ENCODE measurements at regions not wholly inside any gene's neighbourhood (a gene's known extent, or its start where the extent isn't known, plus 50 kb on each side); places are given as distances from the start of the nearest gene placed in this dataset.

DNA sequence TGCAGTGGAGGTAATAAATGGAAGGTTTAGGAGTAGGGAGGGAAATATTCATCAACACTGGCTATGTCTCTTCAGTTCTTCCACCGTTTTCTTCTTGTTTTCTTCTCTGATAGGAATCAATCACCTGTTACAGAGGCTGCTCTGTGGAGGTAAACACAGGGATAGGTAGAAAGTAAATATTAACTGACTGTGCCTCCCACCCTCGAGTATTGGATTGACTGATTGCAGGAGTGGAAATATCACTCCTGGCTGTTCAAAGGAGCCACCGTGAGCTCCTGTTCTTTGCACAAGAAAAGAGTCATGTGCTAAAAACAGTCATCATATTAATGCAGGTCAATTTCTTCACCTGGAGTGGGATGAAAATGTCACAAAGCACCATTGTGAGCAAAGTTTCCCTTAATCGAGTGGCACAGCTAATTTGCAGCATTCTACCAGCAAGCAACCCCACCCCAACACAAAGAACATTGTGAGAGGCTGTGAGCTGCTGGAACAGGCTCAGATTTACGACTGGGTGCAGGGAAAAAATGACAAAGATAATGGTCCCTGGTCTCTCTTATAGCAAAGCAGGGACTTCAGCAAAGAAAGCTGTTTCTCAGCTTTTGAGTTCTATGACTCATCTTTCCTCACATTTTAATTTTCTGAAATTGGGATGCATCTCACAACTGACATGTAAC is 113.7 kb upstream of the TSPAN5 start:
- no peak for DNase-seq
- Histone ChIP-seq H3K36me3 (ENCODE audit: control insufficient read depth, insufficient read depth, low read length) (no peaks in the 10 kb centered on the region), H3K27me3 (ENCODE audit: control insufficient read depth, insufficient read depth, low read length) (no peaks in the 10 kb centered on the region), H3K4me1 (ENCODE audit: control insufficient read depth, insufficient read depth, low read length) (no peaks in the 10 kb centered on the region), H3K27ac (ENCODE audit: low read length) (no peak overlapping the region), H3K9me3 (replicated peaks; ENCODE audit: control insufficient read depth, low read depth, low read length) (peaks cover 4% of the 10 kb centered on the region), H3K4me3 (ENCODE audit: low read length) (no peak overlapping the region)
- WGBS (ENCODE audit: insufficient coverage): 67% methylated on average over 2 of the region's 5 CpGs

DNA sequence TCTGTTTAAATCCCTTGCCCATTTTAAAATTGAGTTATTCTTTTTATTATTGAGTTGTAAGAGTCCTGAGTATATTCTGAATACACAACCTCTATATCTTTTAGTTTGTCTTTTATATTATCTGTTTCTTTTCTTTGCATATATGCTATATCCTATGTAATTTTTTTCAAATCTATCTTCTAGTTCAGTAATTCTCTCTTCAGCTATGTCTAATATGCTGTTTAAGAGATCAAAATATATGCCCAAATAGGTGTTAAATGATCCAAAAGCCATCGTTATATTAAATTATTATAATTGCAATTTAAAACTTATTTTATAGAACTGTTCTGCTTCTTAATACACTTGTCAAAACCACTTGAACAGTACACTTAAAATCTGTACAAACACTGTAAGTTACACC is 107.4 kb upstream of the TSPAN5 start:
- H3K4me1 ChIP-seq (ENCODE audit: control insufficient read depth, insufficient read depth, low read length): no peaks in the 10 kb centered on the region
- H3K9me3 ChIP-seq (replicated peaks; ENCODE audit: control insufficient read depth, low read depth, low read length): peaks cover 6% of the 10 kb centered on the region
- no peak overlapping the region for H3K4me3 ChIP-seq (ENCODE audit: low read length)
- no CpG with 5 or more reads among the region's 1 CpG for WGBS (ENCODE audit: insufficient coverage)
- H3K27me3 ChIP-seq (ENCODE audit: control insufficient read depth, insufficient read depth, low read length): no peaks in the 10 kb centered on the region
- DNase-seq: no peak
- H3K36me3 ChIP-seq (ENCODE audit: control insufficient read depth, insufficient read depth, low read length): no peaks in the 10 kb centered on the region
- no peak overlapping the region for H3K27ac ChIP-seq (ENCODE audit: low read length)

DNA sequence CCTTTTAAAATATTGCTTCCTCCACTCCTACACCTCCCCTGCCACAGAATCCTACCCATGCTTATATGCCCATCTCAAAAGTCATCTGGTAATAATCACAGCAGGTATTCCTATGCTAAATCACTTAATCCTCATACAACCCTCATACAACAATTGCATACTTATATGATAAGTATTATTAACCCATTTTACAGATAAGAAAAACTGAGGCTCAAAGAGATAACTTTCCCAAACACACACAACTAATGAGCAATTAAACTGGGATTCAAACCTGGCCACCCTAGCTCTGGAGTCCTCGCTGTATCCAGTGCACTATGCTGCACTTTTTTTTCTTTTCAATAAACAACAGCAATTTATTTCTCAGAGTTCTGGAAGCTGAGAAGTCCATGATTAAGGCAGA is 99.8 kb upstream of the TSPAN5 start:
- H3K36me3 ChIP-seq (ENCODE audit: control insufficient read depth, insufficient read depth, low read length): no peaks in the 10 kb centered on the region
- H3K4me3 ChIP-seq (ENCODE audit: low read length): no peak overlapping the region
- H3K27ac ChIP-seq (ENCODE audit: low read length): no peak overlapping the region
- no CpG with 5 or more reads among the region's 1 CpG for WGBS (ENCODE audit: insufficient coverage)
- no peak for DNase-seq
- H3K9me3 ChIP-seq (replicated peaks; ENCODE audit: control insufficient read depth, low read depth, low read length): no peaks in the 10 kb centered on the region
- no peaks in the 10 kb centered on the region for H3K27me3 ChIP-seq (ENCODE audit: control insufficient read depth, insufficient read depth, low read length)
- no peaks in the 10 kb centered on the region for H3K4me1 ChIP-seq (ENCODE audit: control insufficient read depth, insufficient read depth, low read length)

DNA sequence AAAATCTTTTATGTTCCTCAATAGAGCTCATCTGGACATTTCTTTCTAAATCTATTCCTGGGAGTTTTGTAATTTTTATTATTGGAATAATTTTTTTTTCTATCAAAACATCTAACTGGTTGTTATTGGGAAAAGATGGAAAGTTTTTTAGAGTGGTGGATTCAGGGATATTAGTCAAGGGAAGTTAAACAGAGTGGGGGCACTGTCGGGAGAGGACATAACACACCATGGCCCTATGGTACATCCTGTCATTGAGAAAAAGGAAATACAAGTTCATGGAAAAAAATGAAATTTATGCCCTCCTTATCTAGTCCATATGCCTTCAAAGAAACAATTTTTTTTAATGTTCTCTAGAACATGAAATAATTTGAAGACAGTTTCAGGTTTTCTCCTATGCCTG is 96.3 kb upstream of the TSPAN5 start:
- no peaks in the 10 kb centered on the region for H3K36me3 ChIP-seq (ENCODE audit: control insufficient read depth, insufficient read depth, low read length)
- H3K4me3 ChIP-seq (ENCODE audit: low read length): no peak overlapping the region
- H3K9me3 ChIP-seq (replicated peaks; ENCODE audit: control insufficient read depth, low read depth, low read length): no peaks in the 10 kb centered on the region
- WGBS (ENCODE audit: insufficient coverage): 100% methylated on average over 1 of the region's 1 CpG
- no peaks in the 10 kb centered on the region for H3K27me3 ChIP-seq (ENCODE audit: control insufficient read depth, insufficient read depth, low read length)
- DNase-seq: no peak
- H3K4me1 ChIP-seq (ENCODE audit: control insufficient read depth, insufficient read depth, low read length): no peaks in the 10 kb centered on the region
- H3K27ac ChIP-seq (ENCODE audit: low read length): no peak overlapping the region

DNA sequence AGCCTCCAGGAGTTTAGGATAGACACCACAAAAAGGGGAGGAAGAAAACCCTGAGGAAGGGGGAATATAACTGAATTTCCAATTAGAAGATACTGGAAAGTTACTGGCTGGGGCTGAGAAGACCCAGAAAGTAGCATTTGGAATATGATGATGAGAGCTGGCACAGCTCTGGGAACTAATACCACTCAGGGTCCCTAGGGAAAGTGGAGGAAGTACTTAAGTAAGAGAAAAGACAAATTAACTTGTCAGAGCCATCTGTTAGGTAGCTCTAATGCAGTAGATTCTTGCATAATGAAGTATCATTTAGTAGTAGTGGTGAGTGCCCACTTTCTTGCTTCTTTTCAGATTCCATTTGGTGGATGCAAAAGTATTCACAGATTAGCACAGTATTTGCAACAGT is 90.8 kb upstream of the TSPAN5 start:
- no peak for DNase-seq
- H3K9me3 ChIP-seq (replicated peaks; ENCODE audit: control insufficient read depth, low read depth, low read length): no peaks in the 10 kb centered on the region
- no peak overlapping the region for H3K4me3 ChIP-seq (ENCODE audit: low read length)
- no peaks in the 10 kb centered on the region for H3K36me3 ChIP-seq (ENCODE audit: control insufficient read depth, insufficient read depth, low read length)
- H3K27me3 ChIP-seq (ENCODE audit: control insufficient read depth, insufficient read depth, low read length): no peaks in the 10 kb centered on the region
- peaks cover 3% of the 10 kb centered on the region for H3K4me1 ChIP-seq (ENCODE audit: control insufficient read depth, insufficient read depth, low read length)
- no peak overlapping the region for H3K27ac ChIP-seq (ENCODE audit: low read length)

DNA sequence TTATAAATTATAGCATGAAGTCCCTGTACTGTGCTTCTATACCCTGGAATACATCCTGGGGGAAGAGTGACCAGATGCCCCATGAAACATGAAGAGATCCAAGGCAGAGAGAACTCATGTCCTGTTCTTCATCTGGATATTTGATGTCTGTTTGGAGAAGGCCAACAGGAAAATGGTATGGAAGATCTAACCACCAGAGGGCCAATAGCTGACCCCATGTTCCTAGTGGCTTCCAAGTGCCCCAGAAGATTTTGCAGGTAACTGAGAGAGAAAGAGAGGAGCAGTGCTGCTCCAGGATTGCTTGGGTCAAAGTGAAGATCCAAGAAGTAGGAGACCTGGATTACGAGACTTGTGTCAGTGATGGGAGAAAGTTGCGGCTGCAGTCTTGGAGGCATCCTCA is 90.2 kb upstream of the TSPAN5 start:
- WGBS (ENCODE audit: insufficient coverage): 97% methylated on average over 2 of the region's 2 CpGs
- Histone ChIP-seq H3K27me3 (ENCODE audit: control insufficient read depth, insufficient read depth, low read length) (no peaks in the 10 kb centered on the region), H3K9me3 (replicated peaks; ENCODE audit: control insufficient read depth, low read depth, low read length) (no peaks in the 10 kb centered on the region), H3K4me1 (ENCODE audit: control insufficient read depth, insufficient read depth, low read length) (peaks cover 3% of the 10 kb centered on the region), H3K4me3 (ENCODE audit: low read length) (no peak overlapping the region), H3K27ac (ENCODE audit: low read length) (no peak overlapping the region), H3K36me3 (ENCODE audit: control insufficient read depth, insufficient read depth, low read length) (no peaks in the 10 kb centered on the region)
- no peak for DNase-seq

DNA sequence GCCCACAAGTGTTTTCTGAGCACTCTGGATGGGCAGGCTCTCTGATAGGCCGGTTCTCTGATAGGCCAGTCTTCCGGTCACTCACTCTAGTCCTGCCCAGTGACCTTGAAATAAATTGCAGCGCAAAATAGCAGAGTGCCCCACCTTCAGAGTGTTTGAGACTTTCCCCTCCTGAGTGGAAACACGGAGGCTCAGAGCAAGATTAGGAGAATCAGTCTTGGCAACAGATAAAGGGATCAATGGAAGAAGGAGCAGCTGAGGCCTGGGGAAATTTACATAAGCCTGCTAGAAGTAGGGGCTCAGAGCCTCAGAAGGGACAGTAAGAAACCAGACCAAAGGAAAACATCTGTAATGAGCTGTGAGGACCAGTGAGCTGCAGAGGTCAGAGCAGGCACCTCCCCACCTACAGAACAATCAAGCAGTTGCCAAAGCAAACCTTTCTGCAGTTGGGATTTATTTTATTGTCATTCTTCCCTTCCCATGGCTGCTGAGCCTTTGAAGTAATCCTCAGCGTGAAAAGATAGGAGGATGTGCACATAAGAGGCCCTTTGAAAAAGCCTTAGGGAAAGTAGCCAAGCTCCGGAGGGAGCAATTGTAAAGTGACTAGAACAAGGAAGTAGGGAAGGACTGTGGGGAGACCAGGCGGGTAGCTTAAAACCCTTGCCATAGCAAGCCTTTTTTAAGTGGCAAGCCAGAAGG is 89.1 kb upstream of the TSPAN5 start:
- 60% methylated on average over 5 of the region's 7 CpGs for WGBS (ENCODE audit: insufficient coverage)
- DNase-seq: no peak

DNA sequence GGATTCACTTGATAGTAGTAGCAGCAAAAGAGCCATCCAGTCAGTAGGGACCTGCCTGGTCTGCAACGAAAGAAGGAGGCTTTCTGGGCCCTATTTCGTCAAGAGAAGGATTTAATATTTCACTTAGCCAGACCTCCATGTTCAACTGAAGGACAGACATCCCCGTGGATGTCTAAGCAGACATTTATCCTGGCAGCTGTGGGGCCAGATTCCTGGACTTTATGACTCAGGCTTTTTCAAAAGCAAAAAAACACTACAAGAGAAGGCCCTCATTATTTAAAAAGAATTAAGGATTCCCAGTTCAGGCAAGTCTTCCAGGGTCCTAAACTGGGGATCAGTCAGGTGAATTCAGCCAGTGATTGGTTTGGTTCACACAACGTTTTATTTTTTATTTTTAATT is 88.5 kb upstream of the TSPAN5 start:
- no peak for DNase-seq
- Histone ChIP-seq H3K27ac (ENCODE audit: low read length) (no peak overlapping the region), H3K36me3 (ENCODE audit: control insufficient read depth, insufficient read depth, low read length) (no peaks in the 10 kb centered on the region), H3K4me3 (ENCODE audit: low read length) (no peak overlapping the region), H3K4me1 (ENCODE audit: control insufficient read depth, insufficient read depth, low read length) (peaks cover 3% of the 10 kb centered on the region), H3K9me3 (replicated peaks; ENCODE audit: control insufficient read depth, low read depth, low read length) (no peaks in the 10 kb centered on the region), H3K27me3 (ENCODE audit: control insufficient read depth, insufficient read depth, low read length) (no peaks in the 10 kb centered on the region)
- no CpG with 5 or more reads among the region's 4 CpGs for WGBS (ENCODE audit: insufficient coverage)

More for the DNA sequence above, 89.1 kb upstream of the TSPAN5 start:
- Histone ChIP-seq H3K4me3 (ENCODE audit: low read length) (no peak overlapping the region), H3K27me3 (ENCODE audit: control insufficient read depth, insufficient read depth, low read length) (no peaks in the 10 kb centered on the region), H3K36me3 (ENCODE audit: control insufficient read depth, insufficient read depth, low read length) (no peaks in the 10 kb centered on the region), H3K9me3 (replicated peaks; ENCODE audit: control insufficient read depth, low read depth, low read length) (no peaks in the 10 kb centered on the region), H3K27ac (ENCODE audit: low read length) (no peak overlapping the region), H3K4me1 (ENCODE audit: control insufficient read depth, insufficient read depth, low read length) (peaks cover 3% of the 10 kb centered on the region)

DNA sequence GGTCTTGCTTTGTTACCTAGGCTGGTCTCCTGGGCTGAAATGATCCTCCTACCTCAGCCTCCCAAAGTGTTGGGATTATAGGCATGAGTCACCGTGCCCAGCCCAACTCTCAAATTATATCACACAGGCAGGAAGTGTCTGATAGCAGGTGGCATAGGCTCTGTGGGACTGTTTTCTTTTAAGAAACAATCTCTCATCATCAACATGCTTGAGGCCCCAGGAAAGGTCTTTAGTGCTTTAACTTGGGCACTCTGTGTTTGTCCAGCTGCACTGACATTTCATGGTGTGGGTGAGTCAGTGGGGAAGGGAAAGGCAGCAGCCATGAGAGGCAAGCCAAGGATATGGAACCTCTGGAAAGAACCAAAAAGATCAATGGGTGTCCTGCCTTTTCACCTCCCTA is 88.1 kb upstream of the TSPAN5 start:
- peaks cover 3% of the 10 kb centered on the region for H3K4me1 ChIP-seq (ENCODE audit: control insufficient read depth, insufficient read depth, low read length)
- H3K9me3 ChIP-seq (replicated peaks; ENCODE audit: control insufficient read depth, low read depth, low read length): no peaks in the 10 kb centered on the region
- no CpG with 5 or more reads among the region's 1 CpG for WGBS (ENCODE audit: insufficient coverage)
- H3K36me3 ChIP-seq (ENCODE audit: control insufficient read depth, insufficient read depth, low read length): no peaks in the 10 kb centered on the region
- DNase-seq: no peak
- no peaks in the 10 kb centered on the region for H3K27me3 ChIP-seq (ENCODE audit: control insufficient read depth, insufficient read depth, low read length)
- H3K4me3 ChIP-seq (ENCODE audit: low read length): no peak overlapping the region
- no peak overlapping the region for H3K27ac ChIP-seq (ENCODE audit: low read length)

DNA sequence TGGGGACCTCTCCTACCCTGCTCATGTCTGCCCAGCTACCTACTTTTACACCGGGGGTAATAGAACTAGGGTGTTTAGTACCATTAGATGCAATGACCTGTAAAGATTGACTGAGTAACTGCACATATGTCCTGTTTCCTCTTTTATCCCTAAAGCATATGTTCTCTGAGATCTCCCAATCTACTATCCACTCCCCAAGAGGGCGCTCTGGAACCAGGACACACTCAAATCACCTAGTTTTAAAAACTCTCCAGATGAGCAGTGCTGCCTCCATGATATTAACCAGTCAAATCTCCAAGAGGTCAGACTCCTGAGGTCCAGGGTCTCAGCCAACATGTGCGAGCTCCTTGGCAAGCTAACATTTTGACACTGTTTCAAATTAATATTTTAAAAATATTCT is 87.0 kb upstream of the TSPAN5 start:
- Histone ChIP-seq H3K4me3 (ENCODE audit: low read length) (no peak overlapping the region), H3K9me3 (replicated peaks; ENCODE audit: control insufficient read depth, low read depth, low read length) (no peaks in the 10 kb centered on the region), H3K27ac (ENCODE audit: low read length) (no peak overlapping the region), H3K36me3 (ENCODE audit: control insufficient read depth, insufficient read depth, low read length) (no peaks in the 10 kb centered on the region), H3K27me3 (ENCODE audit: control insufficient read depth, insufficient read depth, low read length) (no peaks in the 10 kb centered on the region), H3K4me1 (ENCODE audit: control insufficient read depth, insufficient read depth, low read length) (peaks cover 3% of the 10 kb centered on the region)
- WGBS (ENCODE audit: insufficient coverage): 100% methylated on average over 1 of the region's 3 CpGs
- no peak for DNase-seq

Data from muscle of leg (tissue), 3 donors.